ENCODE measurements at regions not wholly inside any gene's neighbourhood (a gene's known extent, or its start where the extent isn't known, plus 50 kb on each side); places are given as distances from the start of the nearest gene placed in this dataset.

DNA sequence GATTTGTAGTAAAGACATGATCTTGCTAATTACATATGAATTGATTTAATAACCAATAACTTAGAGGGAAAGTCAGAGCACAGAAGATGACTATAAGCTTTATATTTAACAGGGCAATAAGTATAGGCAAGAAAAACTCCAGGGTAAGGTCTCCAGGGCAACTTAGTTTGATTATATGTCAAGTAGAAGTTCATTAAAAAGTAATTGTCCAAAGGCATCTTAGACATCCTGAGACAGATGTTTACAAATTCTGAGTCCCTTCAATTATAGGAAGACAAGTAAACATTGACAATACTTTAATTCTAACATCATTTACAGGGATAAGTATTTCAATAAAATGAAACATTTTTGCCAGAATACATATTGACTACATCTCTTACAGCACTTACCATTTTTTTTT lies 416.0 kb downstream of the RAP2B start:
- H3K27me3 Mint-ChIP-seq = no peaks in the 10 kb centered on the region
- ATAC-seq = no peak
- H3K9me3 Mint-ChIP-seq = no peaks in the 10 kb centered on the region
- no peaks in the 10 kb centered on the region for H3K4me1 Mint-ChIP-seq
- H3K27ac Mint-ChIP-seq = no peak overlapping the region
- H3K36me3 Mint-ChIP-seq = no peaks in the 10 kb centered on the region
- H3K4me3 Mint-ChIP-seq = no peak overlapping the region

GRCh38 chr3:153590051-153590450 lies 428.0 kb downstream of the RAP2B start:
- no peaks in the 10 kb centered on the region for H3K4me1 Mint-ChIP-seq

DNA sequence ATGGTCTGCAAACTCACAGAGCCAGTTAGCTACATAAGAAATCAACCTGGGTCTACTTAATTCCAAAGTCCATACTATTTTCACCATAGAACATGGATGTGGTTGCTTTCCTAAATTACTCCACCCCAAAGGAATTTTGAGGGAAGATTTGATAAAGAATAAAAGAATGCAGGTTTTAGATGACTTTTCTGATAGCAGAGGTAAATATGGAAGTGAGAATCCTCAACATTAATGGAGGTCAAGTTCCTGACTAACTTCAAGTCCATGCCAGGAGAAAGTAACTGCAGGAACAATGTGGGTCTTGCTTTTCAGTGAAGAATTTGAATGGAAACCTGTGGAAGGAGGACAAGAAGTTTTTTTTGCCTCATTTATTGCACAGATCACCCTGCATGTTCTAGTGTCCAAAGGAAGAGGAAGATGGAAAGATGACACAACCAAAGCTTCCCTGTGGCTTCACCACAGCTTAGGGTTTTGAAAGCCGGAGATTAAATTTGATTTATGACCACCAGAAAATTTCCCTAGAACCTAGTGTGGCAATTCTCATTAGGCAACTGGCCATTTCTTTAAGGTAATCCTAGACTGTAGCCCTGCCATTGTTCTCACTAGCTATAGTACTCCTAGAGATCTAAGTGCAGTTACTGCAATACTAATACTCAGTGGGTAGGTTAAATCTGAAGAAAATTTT lies 429.7 kb downstream of the RAP2B start:
- H3K27ac Mint-ChIP-seq = no peak overlapping the region
- H3K4me3 Mint-ChIP-seq = no peak overlapping the region
- ATAC-seq = no peak
- no peaks in the 10 kb centered on the region for H3K36me3 Mint-ChIP-seq
- no peaks in the 10 kb centered on the region for H3K9me3 Mint-ChIP-seq
- no peaks in the 10 kb centered on the region for H3K27me3 Mint-ChIP-seq
- no peaks in the 10 kb centered on the region for H3K4me1 Mint-ChIP-seq

More at GRCh38 chr3:153590051-153590450, 428.0 kb downstream of the RAP2B start:
- Mint-ChIP-seq H3K36me3 (no peaks in the 10 kb centered on the region), H3K27me3 (no peaks in the 10 kb centered on the region), H3K27ac (no peak overlapping the region), H3K9me3 (peaks cover 2% of the 10 kb centered on the region), H3K4me3 (no peak overlapping the region)
- no peak for ATAC-seq

GRCh38 chr3:153595186-153595815 lies 433.3 kb downstream of the RAP2B start:
- peak; percentile 56 for ATAC-seq
- Mint-ChIP-seq H3K27ac (no peak overlapping the region), H3K9me3 (no peaks in the 10 kb centered on the region), H3K36me3 (no peaks in the 10 kb centered on the region), H3K4me3 (no peak overlapping the region), H3K27me3 (no peaks in the 10 kb centered on the region), H3K4me1 (no peaks in the 10 kb centered on the region)

DNA sequence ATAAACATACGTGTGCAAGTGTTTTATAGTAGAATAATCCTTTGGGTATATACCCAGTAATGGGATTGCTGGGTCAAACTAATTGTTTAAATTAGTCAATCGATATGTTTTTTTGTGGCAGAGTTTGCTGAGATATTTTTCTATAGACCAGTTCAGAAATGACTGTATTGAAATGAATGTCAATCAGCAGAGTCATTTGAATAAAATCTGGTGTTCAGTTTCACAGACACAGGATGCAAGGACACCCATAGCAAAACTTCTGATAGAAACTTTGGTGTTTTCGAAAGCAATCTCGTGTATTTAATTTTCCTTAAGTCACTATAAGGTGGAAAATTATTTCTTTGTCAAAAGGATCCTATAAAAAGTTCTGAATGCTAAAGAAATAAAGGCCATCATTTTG lies 434.4 kb downstream of the RAP2B start:
- no peaks in the 10 kb centered on the region for H3K4me1 Mint-ChIP-seq
- no peaks in the 10 kb centered on the region for H3K27me3 Mint-ChIP-seq
- no peak overlapping the region for H3K4me3 Mint-ChIP-seq
- H3K27ac Mint-ChIP-seq = no peak overlapping the region
- H3K9me3 Mint-ChIP-seq = no peaks in the 10 kb centered on the region
- no peak for ATAC-seq
- no peaks in the 10 kb centered on the region for H3K36me3 Mint-ChIP-seq

DNA sequence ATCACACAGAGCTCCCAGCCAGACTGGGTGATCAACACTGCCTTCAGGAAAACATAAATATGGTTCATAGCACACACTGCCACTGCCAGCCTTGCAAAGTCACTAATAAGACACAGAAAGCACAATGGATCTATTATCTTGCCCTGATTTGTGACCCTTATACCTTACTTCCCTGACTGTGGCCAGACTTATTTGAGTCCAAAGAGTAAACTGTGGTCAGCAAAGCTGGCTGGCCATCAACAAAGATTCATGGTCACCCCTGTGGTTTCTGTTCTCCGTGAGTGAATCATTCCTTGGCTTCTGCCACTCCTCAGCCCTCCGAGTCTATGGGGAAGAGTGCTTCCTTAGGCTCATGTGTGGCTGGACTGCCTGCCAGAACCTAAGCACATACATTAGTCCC lies 437.7 kb downstream of the RAP2B start:
- Mint-ChIP-seq H3K4me1 (no peaks in the 10 kb centered on the region), H3K9me3 (no peaks in the 10 kb centered on the region), H3K27ac (no peak overlapping the region), H3K27me3 (peaks cover under 1% of the 10 kb centered on the region), H3K4me3 (no peak overlapping the region), H3K36me3 (no peaks in the 10 kb centered on the region)
- ATAC-seq = no peak

DNA sequence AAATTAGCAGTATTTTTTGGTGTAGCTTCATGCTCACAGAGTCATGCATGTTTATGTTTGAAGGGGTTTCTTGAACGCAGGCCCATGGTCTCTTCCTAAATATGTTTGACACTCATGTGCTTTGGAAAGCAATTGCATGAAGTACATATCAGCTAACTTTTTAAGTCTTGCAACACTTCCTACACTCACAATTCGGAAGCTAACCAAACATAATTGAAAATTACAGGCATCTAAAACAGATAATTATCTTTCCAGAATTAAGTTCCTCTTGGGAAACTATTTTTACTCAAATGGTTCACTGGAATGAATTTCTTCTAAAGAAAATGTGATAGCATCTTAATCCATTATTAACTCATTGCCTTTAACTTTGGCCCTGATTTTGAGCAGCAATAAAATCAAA lies 438.9 kb downstream of the RAP2B start:
- Mint-ChIP-seq H3K4me1 (no peaks in the 10 kb centered on the region), H3K27me3 (peaks cover 13% of the 10 kb centered on the region), H3K36me3 (no peaks in the 10 kb centered on the region), H3K9me3 (no peaks in the 10 kb centered on the region), H3K4me3 (no peak overlapping the region), H3K27ac (no peak overlapping the region)
- no peak for ATAC-seq

GRCh38 chr3:153601374-153601853 lies 439.4 kb downstream of the RAP2B start:
- Mint-ChIP-seq H3K9me3 (no peaks in the 10 kb centered on the region), H3K27me3 (peaks cover 15% of the 10 kb centered on the region), H3K4me1 (no peaks in the 10 kb centered on the region), H3K36me3 (no peaks in the 10 kb centered on the region), H3K4me3 (no peak overlapping the region), H3K27ac (no peak overlapping the region)
- no peak for ATAC-seq

- Mint-ChIP-seq H3K4me1 (no peaks in the 10 kb centered on the region), H3K27ac (no peak overlapping the region), H3K9me3 (no peaks in the 10 kb centered on the region), H3K27me3 (peaks cover 15% of the 10 kb centered on the region), H3K36me3 (no peaks in the 10 kb centered on the region), H3K4me3 (no peak overlapping the region)
- ATAC-seq = peak; percentile 18
Observed at GRCh38 chr3:153602801-153603200, 440.8 kb downstream of the RAP2B start.

- ATAC-seq = no peak
- Mint-ChIP-seq H3K4me3 (no peak overlapping the region), H3K9me3 (no peaks in the 10 kb centered on the region), H3K27me3 (no peaks in the 10 kb centered on the region), H3K36me3 (no peaks in the 10 kb centered on the region), H3K27ac (no peak overlapping the region), H3K4me1 (no peaks in the 10 kb centered on the region)
Observed at GRCh38 chr3:153614140-153614539, 452.1 kb downstream of the RAP2B start.

DNA sequence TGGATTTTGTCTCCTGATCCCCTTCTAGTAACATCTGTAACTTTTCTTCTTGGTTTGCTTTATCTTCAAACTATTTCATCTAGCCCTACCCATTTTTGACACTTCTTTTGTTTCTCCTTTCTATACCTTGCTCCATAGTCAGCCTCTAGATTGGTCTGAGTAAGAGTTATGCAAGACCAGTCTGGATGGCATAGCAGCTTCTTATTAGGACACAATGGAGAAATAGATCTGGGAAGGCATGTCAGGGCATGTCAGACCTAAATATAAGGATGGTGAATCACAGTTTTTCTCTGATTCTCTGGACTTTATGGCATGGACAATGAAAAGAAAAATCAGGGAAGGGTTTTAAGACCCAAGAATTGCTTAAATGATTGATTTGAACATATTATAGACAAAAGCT lies 452.5 kb downstream of the RAP2B start:
- H3K27me3 Mint-ChIP-seq = no peaks in the 10 kb centered on the region
- no peaks in the 10 kb centered on the region for H3K36me3 Mint-ChIP-seq
- no peak for ATAC-seq
- H3K9me3 Mint-ChIP-seq = no peaks in the 10 kb centered on the region
- no peak overlapping the region for H3K4me3 Mint-ChIP-seq
- H3K4me1 Mint-ChIP-seq = no peaks in the 10 kb centered on the region
- H3K27ac Mint-ChIP-seq = no peak overlapping the region

GRCh38 chr3:153615863-153616262 lies 453.8 kb downstream of the RAP2B start:
- no peaks in the 10 kb centered on the region for H3K27me3 Mint-ChIP-seq
- no peaks in the 10 kb centered on the region for H3K36me3 Mint-ChIP-seq
- H3K4me1 Mint-ChIP-seq = no peaks in the 10 kb centered on the region
- H3K9me3 Mint-ChIP-seq = peaks cover under 1% of the 10 kb centered on the region
- no peak for ATAC-seq
- no peak overlapping the region for H3K27ac Mint-ChIP-seq
- H3K4me3 Mint-ChIP-seq = no peak overlapping the region

DNA sequence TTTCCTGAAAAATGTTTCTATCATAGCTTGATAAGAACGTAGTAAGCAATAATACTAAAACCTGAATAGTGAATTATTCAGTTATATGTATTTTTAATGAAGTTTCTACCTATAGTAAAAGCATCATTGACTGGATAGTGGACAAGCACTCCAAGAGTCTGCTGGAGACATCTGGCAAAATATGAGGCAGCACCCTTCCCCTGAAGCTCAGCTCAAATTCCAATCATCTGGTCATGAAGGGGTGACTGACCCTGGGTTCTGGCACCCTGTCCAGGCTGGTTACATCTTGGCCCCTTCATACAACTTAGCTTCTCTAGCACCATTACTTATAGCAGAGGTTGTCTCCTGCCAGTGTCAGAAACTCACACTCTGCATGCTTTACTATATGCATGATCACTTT lies 455.4 kb downstream of the RAP2B start:
- Mint-ChIP-seq H3K4me1 (peaks cover 14% of the 10 kb centered on the region), H3K27me3 (peaks cover 5% of the 10 kb centered on the region), H3K36me3 (no peaks in the 10 kb centered on the region), H3K9me3 (peaks cover 3% of the 10 kb centered on the region), H3K27ac (no peak overlapping the region), H3K4me3 (no peak overlapping the region)
- ATAC-seq = no peak

GRCh38 chr3:153618176-153618575 lies 456.1 kb downstream of the RAP2B start:
- ATAC-seq = no peak
- no peak overlapping the region for H3K27ac Mint-ChIP-seq
- H3K36me3 Mint-ChIP-seq = no peaks in the 10 kb centered on the region
- no peak overlapping the region for H3K4me3 Mint-ChIP-seq
- peaks cover 10% of the 10 kb centered on the region for H3K27me3 Mint-ChIP-seq
- peaks cover 3% of the 10 kb centered on the region for H3K9me3 Mint-ChIP-seq
- H3K4me1 Mint-ChIP-seq = peaks cover 18% of the 10 kb centered on the region

DNA sequence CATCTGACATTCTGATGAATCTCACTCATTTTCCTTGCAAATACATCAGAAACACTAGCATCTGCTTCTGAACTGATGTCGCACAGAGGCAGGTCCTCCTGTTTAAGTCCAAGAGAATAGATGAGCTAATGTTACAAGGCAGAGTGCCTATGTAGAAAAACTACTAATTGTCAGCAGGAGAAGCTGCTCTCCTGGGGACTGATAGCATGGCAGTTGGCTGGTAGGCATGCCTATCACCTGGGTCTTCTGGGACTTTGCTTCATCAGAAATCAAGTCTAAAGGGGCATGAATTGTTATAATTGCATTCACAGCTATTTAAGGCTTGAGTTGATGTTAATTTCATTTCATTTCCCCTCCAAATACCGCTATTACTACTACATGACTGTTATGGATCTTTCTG lies 457.2 kb downstream of the RAP2B start:
- ATAC-seq = no peak

GRCh38 chr3:153621953-153622352 lies 459.9 kb downstream of the RAP2B start:
- peak overlapping the region; percentile 36 for H3K27ac Mint-ChIP-seq
- H3K4me1 Mint-ChIP-seq = peaks cover 18% of the 10 kb centered on the region
- peaks cover 10% of the 10 kb centered on the region for H3K27me3 Mint-ChIP-seq
- peaks cover 3% of the 10 kb centered on the region for H3K9me3 Mint-ChIP-seq
- no peak overlapping the region for H3K4me3 Mint-ChIP-seq
- peak; percentile 78 for ATAC-seq
- no peaks in the 10 kb centered on the region for H3K36me3 Mint-ChIP-seq

More for the DNA sequence above, 457.2 kb downstream of the RAP2B start:
- peaks cover 10% of the 10 kb centered on the region for H3K27me3 Mint-ChIP-seq
- peaks cover 3% of the 10 kb centered on the region for H3K9me3 Mint-ChIP-seq
- peaks cover 18% of the 10 kb centered on the region for H3K4me1 Mint-ChIP-seq
- H3K27ac Mint-ChIP-seq = no peak overlapping the region
- H3K36me3 Mint-ChIP-seq = no peaks in the 10 kb centered on the region
- no peak overlapping the region for H3K4me3 Mint-ChIP-seq
